H1 (cell line): ENCODE measurements at regions not wholly inside any gene's neighbourhood (a gene's known extent, or its start where the extent isn't known, plus 50 kb on each side); places are given as distances from the start of the nearest gene placed in this dataset.

Experiments used
- CTCF ChIA-PET: fragments of 300-600 bp; sonication (Branson Sonifier 250); formaldehyde crosslinking; loops from one replicate; lab custom pipeline; 2021; ENCODE audit not compliant: partially characterized antibody; lab: Charles Lee
- POLR2A ChIA-PET: fragments of 300-600 bp; sonication (Branson Sonifier 250); formaldehyde crosslinking; loops from one replicate; lab custom pipeline; 2021; ENCODE audit warnings: inconsistent platforms; ENCODE audit not compliant: partially characterized antibody; lab: Charles Lee
- DNase-seq, 2 experiments: peaks; one replicate each; pipeline versions ENCODE4 v3.0.0 to v3.0.0-alpha.2; 2010 to 2022; ENCODE audit warnings: low spot score in 2 of 2, low read depth in 1 of 2, mixed read lengths in 1 of 2
- FAIRE-seq: peaks from 2 replicates; lab custom pipeline; 2011; peaks lifted over from hg19 to GRCh38; lab: Jason Lieb, UNC
- H2AFZ ChIP-seq: 2 replicates; pipeline ENCODE4 v1.8.1; 2012; ENCODE audit warnings: low read length, inconsistent platforms
- H2AK5ac ChIP-seq: 2 replicates; pipeline ENCODE4 v1.6.1; 2013; ENCODE audit warnings: low read depth, low read length
- H2BK120ac ChIP-seq: replicated peaks from 2 replicates; pipeline ENCODE3; 2013; ENCODE audit warnings: low read depth, low read length, inconsistent platforms
- H2BK12ac ChIP-seq: 2 replicates; pipeline ENCODE4 v1.6.1; 2013; ENCODE audit warnings: low read depth, low read length
- H2BK15ac ChIP-seq: 2 replicates; pipeline ENCODE4 v1.6.1; 2013; ENCODE audit warnings: low read length
- H2BK20ac ChIP-seq: 2 replicates; pipeline ENCODE4 v1.6.1; 2013; ENCODE audit warnings: low read length
- H2BK5ac ChIP-seq: 2 replicates; pipeline ENCODE4 v1.6.1; 2013; ENCODE audit warnings: low read depth, low read length
- H3K14ac ChIP-seq: 2 replicates; pipeline ENCODE4 v1.6.1; 2013; ENCODE audit warnings: inconsistent platforms; ENCODE audit not compliant: insufficient read length
- H3K18ac ChIP-seq: 2 replicates; pipeline ENCODE4 v1.6.1; 2013; ENCODE audit warnings: low read length; ENCODE audit errors: extremely low read depth
- H3K23ac ChIP-seq: 2 replicates; pipeline ENCODE4 v1.6.1; 2013; ENCODE audit warnings: inconsistent platforms; ENCODE audit not compliant: insufficient read length
- H3K23me2 ChIP-seq: 2 replicates; pipeline ENCODE4 v1.6.1; 2013; ENCODE audit warnings: low read depth, low read length
- H3K27ac ChIP-seq: 2 replicates; pipeline ENCODE4 v1.6.1; 2011; ENCODE audit warnings: low read depth, low read length, inconsistent platforms
- H3K27me3 ChIP-seq, 4 experiments: replicated peaks in 1 of 4; 1 replicate in 1 of 4; 2 replicates in 3 of 4; pipeline versions ENCODE4 v1.6.1 to v1.8.1; 2011 to 2013; ENCODE audit warnings: low read length in 3 of 4, mild to moderate bottlenecking in 3 of 4, inconsistent platforms in 2 of 4, mixed read lengths in 2 of 4, moderate library complexity in 1 of 4; ENCODE audit not compliant: control insufficient read depth in 3 of 4, insufficient read depth in 3 of 4; ENCODE audit errors: extremely low read depth in 1 of 4
- H3K36me3 ChIP-seq, 4 experiments: 2 replicates each; pipeline versions ENCODE4 v1.6.1 to v1.8.1; 2011 to 2013; ENCODE audit warnings: mild to moderate bottlenecking in 4 of 4, low read length in 3 of 4, moderate library complexity in 2 of 4, control low read depth in 1 of 4, inconsistent platforms in 1 of 4; ENCODE audit not compliant: insufficient read depth in 4 of 4, control insufficient read depth in 2 of 4
- H3K4ac ChIP-seq: replicated peaks from 2 replicates; pipeline ENCODE3; 2013; ENCODE audit warnings: low read length, low read depth, mixed read lengths, inconsistent platforms; ENCODE audit not compliant: insufficient read length
- H3K4me1 ChIP-seq, 4 experiments: replicated peaks in 1 of 4; 1 replicate in 1 of 4; 2 replicates in 3 of 4; pipeline versions ENCODE4 v1.6.1 to v1.8.1; 2011 to 2013; ENCODE audit warnings: low read length in 3 of 4, inconsistent platforms in 2 of 4, mixed read lengths in 1 of 4; ENCODE audit not compliant: insufficient read depth in 4 of 4, control insufficient read depth in 3 of 4
- H3K4me2 ChIP-seq, 2 experiments: 2 replicates each; pipeline versions ENCODE4 v1.6.1 to v1.8.1; 2011 to 2013; ENCODE audit warnings: low read depth in 2 of 2, low read length in 2 of 2, control low read depth in 1 of 2, inconsistent platforms in 1 of 2, mild to moderate bottlenecking in 1 of 2; ENCODE audit not compliant: insufficient read depth in 1 of 2
- H3K4me3 ChIP-seq, 4 experiments: fragments of 200-600, 300-600 bp in 1 of 4; sonication (generic), shearing (Covaris generic), sonication (Bioruptor Twin) in 1 of 4; 2 replicates each; pipeline versions ENCODE4 v1.5.1 to v1.8.1; 2011 to 2016; ENCODE audit warnings: low read length in 4 of 4, low read depth in 3 of 4, control low read depth in 2 of 4, inconsistent platforms in 2 of 4, mild to moderate bottlenecking in 2 of 4, mixed read lengths in 1 of 4, moderate library complexity in 1 of 4; ENCODE audit not compliant: insufficient read depth in 2 of 4; ENCODE audit errors: extremely low read depth in 1 of 4
- H3K56ac ChIP-seq: replicated peaks from 2 replicates; pipeline ENCODE3; 2013; ENCODE audit warnings: low read depth, mild to moderate bottlenecking, mixed read lengths, low read length, inconsistent platforms; ENCODE audit not compliant: insufficient read length
- H3K79me1 ChIP-seq: 2 replicates; pipeline ENCODE4 v1.6.1; 2013; ENCODE audit warnings: low read depth, low read length, control low read depth
- H3K79me2 ChIP-seq, 2 experiments: 2 replicates each; pipeline versions ENCODE4 v1.6.1 to v1.8.1; 2012 to 2013; ENCODE audit warnings: low read length in 2 of 2, mild to moderate bottlenecking in 2 of 2, inconsistent platforms in 1 of 2; ENCODE audit not compliant: insufficient read depth in 2 of 2, control insufficient read depth in 1 of 2
- H3K9ac ChIP-seq, 4 experiments: replicated peaks in 1 of 4; 1 replicate in 1 of 4; 2 replicates in 3 of 4; pipeline versions ENCODE4 v1.6.1 to v1.8.1; 2011 to 2013; ENCODE audit warnings: low read depth in 3 of 4, low read length in 3 of 4, control low read depth in 2 of 4, mild to moderate bottlenecking in 2 of 4, moderate library complexity in 2 of 4, inconsistent platforms in 1 of 4; ENCODE audit errors: extremely low read depth in 1 of 4
- H3K9me3 ChIP-seq, 2 experiments: 2 replicates each; pipeline versions ENCODE4 v1.6.1 to v1.8.1; 2012 to 2013; ENCODE audit warnings: mild to moderate bottlenecking in 2 of 2, moderate library complexity in 2 of 2, control low read depth in 1 of 2, inconsistent platforms in 1 of 2, low read depth in 1 of 2, low read length in 1 of 2, mixed read lengths in 1 of 2; ENCODE audit not compliant: insufficient read depth in 2 of 2
- H4K20me1 ChIP-seq, 2 experiments: replicated peaks in 1 of 2; 2 replicates each; pipeline versions ENCODE3 to v1.8.1; 2011 to 2013; ENCODE audit warnings: inconsistent platforms in 2 of 2, low read length in 2 of 2, mild to moderate bottlenecking in 1 of 2; ENCODE audit not compliant: insufficient read depth in 2 of 2, control insufficient read depth in 1 of 2
- H4K5ac ChIP-seq: 2 replicates; pipeline ENCODE4 v1.6.1; 2013; ENCODE audit warnings: low read length, low read depth, mixed read lengths, inconsistent platforms; ENCODE audit not compliant: insufficient read length
- H4K8ac ChIP-seq: 2 replicates; pipeline ENCODE4 v1.8.0; 2013; ENCODE audit warnings: mild to moderate bottlenecking, moderate library complexity, low read length, inconsistent platforms; ENCODE audit not compliant: insufficient read depth; ENCODE audit errors: extremely low read depth
- H4K91ac ChIP-seq: replicated peaks from 2 replicates; pipeline ENCODE3; 2013; ENCODE audit warnings: low read length, mixed read lengths, inconsistent platforms; ENCODE audit not compliant: insufficient read length
- CTCF ChIP-seq, 3 experiments: IDR thresholded peaks; 1 replicate in 2 of 3; 2 replicates in 1 of 3; pipeline versions ENCODE4 v1.5.1 to v1.6.1; 2011; ENCODE audit warnings: low read length in 3 of 3, mild to moderate bottlenecking in 3 of 3, inconsistent platforms in 2 of 3, low read depth in 1 of 3, moderate library complexity in 1 of 3; ENCODE audit not compliant: insufficient read depth in 1 of 3; ENCODE audit errors: control extremely low read depth in 1 of 3
- GABPA ChIP-seq: IDR thresholded peaks from 2 replicates; pipeline ENCODE4 v1.6.1; 2011; ENCODE audit warnings: mild to moderate bottlenecking, low read length, moderate library complexity, borderline replicate concordance; ENCODE audit not compliant: insufficient read depth
- JUND ChIP-seq: IDR thresholded peaks from 2 replicates; pipeline ENCODE4 v1.6.1; 2011; ENCODE audit warnings: mild to moderate bottlenecking, improper control_type of control experiment, low read length
- KDM4A ChIP-seq: IDR thresholded peaks from one replicate; pipeline ENCODE4 v1.7.1; 2012; ENCODE audit warnings: low read depth, mild to moderate bottlenecking, moderate library complexity, low read length, inconsistent platforms; ENCODE audit not compliant: severe bottlenecking
- NRF1 ChIP-seq: IDR thresholded peaks from 2 replicates; pipeline ENCODE4 v1.6.1; 2011; ENCODE audit warnings: mild to moderate bottlenecking, low read depth, low read length, improper control_type of control experiment
- PHF8 ChIP-seq: fragments of 200-600 bp; sonication (generic); conservative IDR thresholded peaks from 2 replicates; pipeline ENCODE4 v1.7.1; 2012; ENCODE audit warnings: low read depth, mild to moderate bottlenecking, inconsistent platforms, low read length, moderate library complexity
- SIN3A ChIP-seq, 2 experiments: IDR thresholded peaks in 1 of 2; conservative IDR thresholded peaks in 1 of 2; 2 replicates each; pipeline ENCODE4 v1.6.1; 2011 to 2012; ENCODE audit warnings: low read length in 2 of 2, improper control_type of control experiment in 1 of 2, low read depth in 1 of 2, mild to moderate bottlenecking in 1 of 2
- SIRT6 ChIP-seq: IDR thresholded peaks from one replicate; pipeline ENCODE4 v1.7.1; 2012; ENCODE audit warnings: low read length, inconsistent platforms

GRCh38 chr1:31116022-31116421, 50.5 kb upstream of the PUM1 start:
- Histone ChIP-seq H4K91ac (no peak overlapping the region), H4K8ac (no peak overlapping the region), H3K36me3 (no peaks in the 10 kb centered on the region), H2BK20ac (no peak overlapping the region), H3K14ac (no peak overlapping the region), H3K4me3 (no peak overlapping the region), H3K27me3 (no peaks in the 10 kb centered on the region), H3K56ac (no peak overlapping the region), H2AFZ (no peak overlapping the region), H3K23ac (no peak overlapping the region), H2BK15ac (no peak overlapping the region), H4K5ac (no peak overlapping the region), H3K4me2 (no peak overlapping the region), H2BK5ac (no peak overlapping the region), H3K79me2 (no peaks in the 10 kb centered on the region), H3K9me3 (no peaks in the 10 kb centered on the region), H4K20me1 (no peaks in the 10 kb centered on the region), H3K18ac (no peak overlapping the region), H3K23me2 (no peaks in the 10 kb centered on the region; the same call in 1 of the 2 replicates), H2BK12ac (no peak overlapping the region), H3K9ac (no peak overlapping the region), H3K27ac (no peak overlapping the region), H3K79me1 (no peaks in the 10 kb centered on the region), H2AK5ac (no peak overlapping the region), H3K4me1 (peaks cover 0 to 3% (median 0%) of the 10 kb centered on the region in 4 experiments; a peak in 2 of 7 replicates), H3K4ac (no peak overlapping the region), H2BK120ac (no peak overlapping the region)
- ChIA-PET POLR2A (interaction anchor here (0.8 to 1.8 kb wide), 2 partner anchors 39 to 51 kb away, joined by 3 to 5 read pairs; no protein-coding TSS in a partner anchor), CTCF (interaction anchor here (0.6 to 0.7 kb wide), 2 partner anchors 95 to 213 kb away, joined by 3 to 4 read pairs; no protein-coding TSS in a partner anchor)
- TF ChIP-seq SIRT6 = no peak
- no peak for TF ChIP-seq NRF1
- TF ChIP-seq JUND = no peak
- TF ChIP-seq KDM4A = no peak
- no peak for TF ChIP-seq PHF8
- TF ChIP-seq GABPA = no peak
- TF ChIP-seq SIN3A (conservative IDR thresholded peaks at IDR 0.05 in 1 of 2, IDR thresholded peaks at IDR 0.05 in 1 of 2; ENCODE audit: low read depth in 1 of 2, low read length in 2 of 2) = no peak
- no peak for TF ChIP-seq CTCF (IDR thresholded peaks at IDR 0.05; ENCODE audit: control extremely low read depth in 1 of 3, insufficient read depth in 1 of 3, low read depth in 1 of 3, low read length in 3 of 3)
- DNase-seq (no peak), FAIRE-seq (no peak)
